PC-3 (cell line): ENCODE measurements at regions not wholly inside any gene's neighbourhood (a gene's known extent, or its start where the extent isn't known, plus 50 kb on each side); places are given as distances from the start of the nearest gene placed in this dataset.
"Not testable (repeated sequence)": the region's sequence is repeated elsewhere in the genome, so short reads cannot be mapped to it uniquely, and the experiment has no call there.

ENCODE experiments used
- ATAC-seq: fragments of 200-7000 bp; cut with Tn5 transposase; 2 replicates; pipeline ENCODE4 v1.9.1; 2020; ENCODE audit warnings: mild to moderate bottlenecking, moderate library complexity
- BruUV-seq: library from RNA; stranded (reverse); fragments of 400-500 nt; replicated peaks from 2 replicates; lab custom pipeline; 2021; lab: Mats Ljungman, UMichigan
- CTCF ChIA-PET: fragments of 300-600 bp; sonication (Branson Sonifier 250); formaldehyde crosslinking; loops from one replicate; lab custom pipeline; 2022; ENCODE audit warnings: antibody characterized with exemption; lab: Charles Lee
- POLR2A ChIA-PET: fragments of 300-600 bp; sonication (Branson Sonifier 250); formaldehyde crosslinking; loops from one replicate; lab custom pipeline; 2022; ENCODE audit warnings: antibody characterized with exemption; ENCODE audit not compliant: unreplicated experiment; lab: Charles Lee
- DNase-seq: peaks from one replicate; pipeline ENCODE4 v3.0.0-alpha.2; 2015
- H2AFZ ChIP-seq: fragments of 300-600 bp; sonication (generic); 2 replicates; pipeline ENCODE4 v1.6.0; 2016; ENCODE audit warnings: antibody characterized with exemption, low read length
- H3F3A ChIP-seq: fragments of 300-600 bp; sonication (generic); one replicate; pipeline ENCODE4 v1.6.0; 2017; ENCODE audit warnings: antibody characterized with exemption, low read length, control low read depth, mild to moderate bottlenecking; ENCODE audit not compliant: unreplicated experiment
- H3K27ac ChIP-seq: fragments of 300-600 bp; sonication (generic); 2 replicates; pipeline ENCODE4 v1.5.1; 2016; ENCODE audit warnings: mild to moderate bottlenecking, low read length
- H3K27me3 ChIP-seq: fragments of 300-600 bp; sonication (generic); 2 replicates; pipeline ENCODE4 v1.6.1; 2016; ENCODE audit warnings: low read length, mixed read lengths
- H3K36me3 ChIP-seq: fragments of 300-600 bp; sonication (generic); 2 replicates; pipeline ENCODE4 v1.6.1; 2016; ENCODE audit warnings: low read depth, mixed run types, low read length, mixed read lengths
- H3K4me1 ChIP-seq: fragments of 300-600 bp; sonication (generic); 2 replicates; pipeline ENCODE4 v1.5.1; 2016; ENCODE audit warnings: low read length; ENCODE audit not compliant: insufficient read depth
- H3K4me2 ChIP-seq: fragments of 300-600 bp; sonication (generic); 2 replicates; pipeline ENCODE4 v1.6.0; 2016; ENCODE audit warnings: low read length
- H3K4me3 ChIP-seq: fragments of 300-600 bp; sonication (generic); 2 replicates; pipeline ENCODE4 v1.5.1; 2016; ENCODE audit warnings: mild to moderate bottlenecking, low read length, mixed read lengths
- H3K79me2 ChIP-seq: fragments of 300-600 bp; sonication (generic); 2 replicates; pipeline ENCODE4 v1.6.1; 2017; ENCODE audit warnings: low read length, mixed read lengths
- H3K9ac ChIP-seq: fragments of 300-600 bp; sonication (generic); 2 replicates; pipeline ENCODE4 v1.6.0; 2016; ENCODE audit warnings: mild to moderate bottlenecking, low read length
- H3K9me2 ChIP-seq: fragments of 300-600 bp; sonication (generic); replicated peaks from 2 replicates; pipeline ENCODE4 v1.6.1; 2016; ENCODE audit warnings: mixed run types, low read length, mixed read lengths
- H3K9me3 ChIP-seq: fragments of 300-600 bp; sonication (generic); 2 replicates; pipeline ENCODE4 v1.6.1; 2016; ENCODE audit warnings: low read length, mixed read lengths
- H4K20me1 ChIP-seq: fragments of 300-600 bp; sonication (generic); 2 replicates; pipeline ENCODE4 v1.6.1; 2016; ENCODE audit warnings: low read length, mixed read lengths
- CTCF ChIP-seq: fragments of 300-600 bp; sonication (generic); conservative IDR thresholded peaks from 2 replicates; pipeline ENCODE4 v1.5.1; 2017; ENCODE audit warnings: antibody characterized with exemption, low read depth, mild to moderate bottlenecking, low read length
- EZH2 ChIP-seq: fragments of 300-600 bp; sonication (generic); IDR thresholded peaks from one replicate; pipeline ENCODE4 v1.6.1; 2017; ENCODE audit warnings: antibody characterized with exemption, mild to moderate bottlenecking, low read length; ENCODE audit not compliant: unreplicated experiment
- EZH2phosphoT487 ChIP-seq: fragments of 300-600 bp; sonication (generic); IDR thresholded peaks from 2 replicates; pipeline ENCODE4 v1.6.1; 2018; ENCODE audit warnings: mild to moderate bottlenecking, antibody characterized with exemption, low read length, borderline replicate concordance
- intact Hi-C: fragments of 100-400 bp; cut with micrococcal nuclease; formaldehyde crosslinking; loops from 2 replicates; pipeline ENCODE4 v1.9.0; 2023

DNA sequence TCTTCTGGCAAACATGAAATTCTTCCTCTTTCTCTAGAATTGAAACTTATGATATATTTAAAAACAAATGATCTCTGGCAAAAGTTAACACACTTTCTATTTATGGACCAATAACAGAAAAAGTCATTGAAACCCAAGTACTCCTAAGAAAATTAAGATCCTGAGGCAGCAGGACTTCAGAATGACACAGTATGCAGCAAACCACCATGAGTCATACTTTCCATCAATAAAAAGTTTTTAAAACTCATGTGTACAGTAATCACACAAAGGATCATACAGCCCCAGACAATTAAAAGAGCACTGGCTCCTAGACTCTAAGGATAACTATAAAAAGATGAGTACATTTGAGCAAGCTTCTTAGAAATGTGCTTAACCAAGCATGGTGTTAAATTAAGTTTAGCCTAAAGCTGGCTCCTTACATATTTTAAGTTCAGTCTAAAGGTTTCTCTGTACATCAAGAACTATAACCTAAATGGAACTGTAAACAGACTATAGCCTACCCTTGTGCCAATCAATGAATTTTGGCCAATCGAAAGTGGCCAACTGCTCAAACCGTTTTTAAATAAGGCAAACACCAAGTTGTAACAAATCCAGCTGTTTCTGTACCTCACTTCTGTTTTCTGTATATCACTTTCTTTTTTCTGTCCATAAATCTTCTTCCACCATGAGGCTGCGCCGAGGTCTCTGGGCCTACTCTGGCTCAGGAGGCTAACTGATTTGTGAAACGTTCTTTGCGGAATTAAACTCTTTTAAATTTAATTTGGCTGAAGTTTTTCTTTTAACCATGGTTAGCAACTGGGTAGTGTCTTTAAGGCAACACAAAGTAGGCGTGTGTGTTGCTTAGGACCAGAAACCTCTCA is 232.1 kb upstream of the PIK3R1 start:
- no peaks in the 10 kb centered on the region for H3K27me3 ChIP-seq
- intact Hi-C loops = no loop called here
- H3K9ac ChIP-seq = no peak overlapping the region
- no peak overlapping the region for H3K27ac ChIP-seq
- H3K9me3 ChIP-seq = no peaks in the 10 kb centered on the region
- TF ChIP-seq CTCF (no peak), EZH2phosphoT487 (no peak), EZH2 (no peak)
- no peaks in the 10 kb centered on the region for H3K4me1 ChIP-seq
- H3F3A ChIP-seq = no peaks in the 10 kb centered on the region
- ChIA-PET POLR2A (no interaction called here), CTCF (no interaction called here)
- no peak overlapping the region for H2AFZ ChIP-seq
- ATAC-seq (no peak), DNase-seq (peak; percentile 52)
- no peaks in the 10 kb centered on the region for H3K36me3 ChIP-seq
- H3K9me2 ChIP-seq = no peaks in the 10 kb centered on the region
- no TSS peak for BruUV-seq
- H3K79me2 ChIP-seq = no peaks in the 10 kb centered on the region
- no peak overlapping the region for H3K4me2 ChIP-seq
- H3K4me3 ChIP-seq = no peak overlapping the region
- no peaks in the 10 kb centered on the region for H4K20me1 ChIP-seq

DNA sequence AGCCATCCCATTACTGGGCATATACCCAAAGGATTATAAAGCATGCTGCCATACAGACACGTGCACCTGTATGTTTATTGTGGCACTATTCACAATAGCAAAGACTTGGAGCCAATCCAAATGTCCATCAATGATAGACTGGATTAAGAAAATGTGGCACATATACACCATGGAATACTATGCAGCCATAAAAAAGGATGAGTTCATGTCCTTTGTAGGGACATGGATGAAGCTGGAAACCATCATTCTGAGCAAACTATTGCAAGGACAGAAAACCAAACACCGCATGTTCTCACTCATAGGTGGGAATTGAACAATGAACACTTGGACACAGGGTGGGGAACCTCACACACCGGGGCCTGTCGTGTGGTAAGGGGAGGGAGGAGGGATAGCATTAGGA is 233.4 kb upstream of the PIK3R1 start:
- H3K27ac ChIP-seq, intact Hi-C loops, DNase-seq, H4K20me1 ChIP-seq, H3F3A ChIP-seq, H3K9ac ChIP-seq, H3K79me2 ChIP-seq, H3K36me3 ChIP-seq, BruUV-seq, H3K4me1 ChIP-seq, H3K4me3 ChIP-seq, H3K27me3 ChIP-seq, H2AFZ ChIP-seq, CTCF ChIA-PET, H3K9me3 ChIP-seq, POLR2A ChIA-PET, H3K4me2 ChIP-seq, H3K9me2 ChIP-seq, ATAC-seq: not testable (repeated sequence)

DNA sequence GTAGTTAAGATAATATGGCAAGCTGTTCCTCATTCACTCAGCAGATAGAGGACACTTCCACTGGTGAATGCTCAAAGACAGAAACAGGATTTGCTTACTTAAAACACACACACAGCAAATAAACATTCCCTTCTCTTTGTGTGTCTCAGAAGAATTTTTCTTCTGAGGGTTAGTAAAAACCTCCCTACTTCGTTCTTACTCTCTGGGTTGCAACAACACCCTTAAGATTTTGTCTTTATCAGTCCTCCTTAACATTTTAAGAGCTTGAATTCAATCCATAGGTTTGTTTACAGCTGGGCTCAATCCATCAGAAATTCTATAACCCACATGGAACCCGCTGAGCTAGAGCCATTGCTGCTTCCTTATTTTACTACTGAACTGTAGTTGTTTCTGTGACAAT is 237.4 kb upstream of the PIK3R1 start:
- H3K9me3 ChIP-seq = no peaks in the 10 kb centered on the region
- intact Hi-C loops = no loop called here
- no peak overlapping the region for H3K4me2 ChIP-seq
- ChIA-PET POLR2A (no interaction called here), CTCF (no interaction called here)
- H3K4me3 ChIP-seq = no peak overlapping the region
- no peak for TF ChIP-seq CTCF
- TF ChIP-seq EZH2 = no peak
- no peak for TF ChIP-seq EZH2phosphoT487
- no peaks in the 10 kb centered on the region for H3K27me3 ChIP-seq
- H3F3A ChIP-seq = no peaks in the 10 kb centered on the region
- no peaks in the 10 kb centered on the region for H3K4me1 ChIP-seq
- BruUV-seq = no TSS peak
- H3K9me2 ChIP-seq = no peaks in the 10 kb centered on the region
- no peak overlapping the region for H3K27ac ChIP-seq
- H3K36me3 ChIP-seq = no peaks in the 10 kb centered on the region
- ATAC-seq = no peak
- no peaks in the 10 kb centered on the region for H4K20me1 ChIP-seq
- H3K9ac ChIP-seq = no peak overlapping the region
- no peaks in the 10 kb centered on the region for H3K79me2 ChIP-seq
- no peak overlapping the region for H2AFZ ChIP-seq
- no peak for DNase-seq
